Epidermal melanocyte (primary cell): ENCODE measurements at regions not wholly inside any gene's neighbourhood (a gene's known extent, or its start where the extent isn't known, plus 50 kb on each side); places are given as distances from the start of the nearest gene placed in this dataset.
"Not testable (repeated sequence)": the region's sequence is repeated elsewhere in the genome, so short reads cannot be mapped to it uniquely, and the experiment has no call there.

ENCODE experiments used
- DNase-seq: peaks from one replicate; pipeline ENCODE4 v3.0.0; 2011; ENCODE audit warnings: low spot score; ENCODE audit not compliant: insufficient read length

DNA sequence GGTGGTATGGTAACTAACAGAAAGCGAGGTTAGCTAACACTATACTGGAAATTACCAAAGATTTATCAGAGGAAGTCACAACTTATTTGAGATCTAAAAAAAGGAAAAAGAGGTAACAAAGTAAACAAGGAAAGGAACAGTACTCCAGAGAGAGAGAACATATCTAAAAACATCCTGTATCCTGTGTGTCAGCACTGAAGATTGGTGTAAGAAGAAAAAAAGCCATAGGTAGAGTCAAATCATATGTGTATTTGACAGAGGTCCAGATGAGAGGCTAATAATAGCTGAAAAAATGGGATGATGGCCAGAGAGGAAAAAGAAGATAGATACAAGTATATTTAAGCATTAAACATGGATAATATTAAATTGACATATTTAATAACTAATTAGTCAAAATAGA lies 802.0 kb upstream of the FAM174A start:
- DNase-seq: not testable (repeated sequence)

DNA sequence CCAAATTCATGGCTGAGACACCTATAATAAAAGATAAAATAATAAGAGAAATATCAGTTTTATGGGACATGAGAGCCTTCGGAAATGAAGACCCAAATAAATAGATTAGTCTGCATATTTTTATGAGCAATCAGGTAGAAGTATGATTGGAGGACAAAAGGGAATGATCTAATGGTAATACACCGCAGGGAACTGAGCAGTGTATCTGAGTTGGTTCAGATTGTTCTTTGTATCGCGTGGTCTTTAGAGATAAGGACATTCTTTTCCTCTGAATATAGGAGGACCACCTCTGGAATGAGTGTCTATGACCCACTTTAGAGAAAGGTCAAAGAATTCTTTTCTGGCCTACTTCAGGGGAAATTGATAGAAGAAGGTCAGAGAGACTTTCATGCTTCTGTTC lies 801.8 kb upstream of the CHD1 start:
- not testable (repeated sequence) for DNase-seq

GRCh38 chr5:99724732-99725290 lies 796.0 kb upstream of the CHD1 start:
- DNase-seq: no peak

DNA sequence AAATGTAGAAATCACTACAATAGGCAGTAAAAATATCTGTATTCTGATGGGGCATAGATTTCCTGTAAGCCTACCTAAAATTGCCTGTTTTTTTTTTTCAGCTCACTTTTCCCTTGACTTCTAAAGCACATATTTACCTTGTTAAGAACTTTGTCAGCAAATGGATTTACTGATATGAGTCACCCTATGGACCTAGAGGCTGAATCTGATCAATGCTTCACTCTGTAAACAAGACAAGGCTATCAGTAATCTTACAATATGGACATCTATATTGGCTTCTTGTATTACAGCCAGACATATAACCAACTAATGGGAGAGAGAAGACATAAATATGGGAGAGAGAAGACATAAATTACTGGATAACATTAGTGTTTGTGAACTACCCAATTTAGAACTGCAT lies 792.7 kb upstream of the CHD1 start:
- DNase-seq: no peak

GRCh38 chr5:99715921-99716320 lies 787.1 kb upstream of the CHD1 start:
- DNase-seq: no peak

DNA sequence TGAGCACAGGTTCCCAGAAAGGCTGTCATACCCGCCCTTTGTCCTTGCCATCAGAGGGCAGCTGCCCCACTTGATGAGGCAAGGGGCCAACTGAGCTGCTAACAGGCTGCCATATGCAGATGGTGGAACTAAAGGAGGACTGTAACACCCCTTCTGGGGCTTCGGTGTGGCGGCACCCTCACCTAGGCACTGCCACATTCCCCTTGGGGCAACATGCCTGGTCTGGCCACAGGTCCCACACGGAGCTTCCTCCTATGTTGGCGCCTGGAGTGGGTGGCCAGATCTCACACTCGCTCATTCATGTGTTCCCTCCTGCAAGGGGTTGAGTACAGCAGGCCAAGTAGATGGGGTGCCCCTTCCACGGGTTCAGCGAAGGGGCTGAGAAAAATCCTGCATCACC lies 777.4 kb upstream of the CHD1 start:
- no peak for DNase-seq

DNA sequence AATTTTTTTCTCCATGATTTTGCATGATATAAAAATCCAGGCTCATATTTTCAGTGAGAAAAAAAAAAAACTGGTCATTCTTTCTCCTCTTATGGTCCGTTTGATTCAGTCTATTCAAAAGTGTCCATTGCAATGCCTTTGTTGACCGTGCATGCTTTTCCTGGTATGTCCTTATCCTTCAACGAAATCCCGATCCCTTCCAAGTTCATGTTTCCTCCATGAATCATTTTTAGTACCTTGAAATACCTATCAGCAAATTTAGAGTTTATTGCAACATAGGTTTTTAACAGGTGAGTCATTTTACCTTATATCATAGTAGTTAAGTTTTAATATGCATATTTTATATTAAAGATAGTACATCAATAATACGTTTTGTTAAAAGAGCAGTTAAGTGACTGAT lies 773.8 kb upstream of the CHD1 start:
- DNase-seq: no peak

DNA sequence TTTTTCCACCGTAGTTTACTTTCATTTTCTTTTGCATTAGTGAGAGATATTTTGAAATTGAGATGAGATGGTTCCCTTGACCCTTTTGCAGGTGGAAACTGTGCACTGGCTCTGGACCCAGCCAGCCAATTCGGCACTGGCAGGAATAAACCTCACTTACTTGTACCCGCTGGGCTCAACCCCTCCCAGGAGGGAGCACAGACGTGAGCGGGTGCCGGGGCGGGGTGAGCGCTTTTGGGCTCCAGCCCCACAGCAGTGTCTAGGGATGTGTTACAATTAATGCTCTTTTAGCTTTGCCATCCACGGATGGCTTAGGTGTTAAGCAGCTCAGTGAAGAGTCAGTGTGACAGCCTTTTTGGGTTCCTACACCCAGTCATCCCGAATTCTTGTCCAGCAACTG lies 766.1 kb upstream of the CHD1 start:
- DNase-seq: no peak

- DNase-seq: no peak
These were observed 757.7 kb upstream of the CHD1 start for GRCh38 chr5:99686538-99686937.

DNA sequence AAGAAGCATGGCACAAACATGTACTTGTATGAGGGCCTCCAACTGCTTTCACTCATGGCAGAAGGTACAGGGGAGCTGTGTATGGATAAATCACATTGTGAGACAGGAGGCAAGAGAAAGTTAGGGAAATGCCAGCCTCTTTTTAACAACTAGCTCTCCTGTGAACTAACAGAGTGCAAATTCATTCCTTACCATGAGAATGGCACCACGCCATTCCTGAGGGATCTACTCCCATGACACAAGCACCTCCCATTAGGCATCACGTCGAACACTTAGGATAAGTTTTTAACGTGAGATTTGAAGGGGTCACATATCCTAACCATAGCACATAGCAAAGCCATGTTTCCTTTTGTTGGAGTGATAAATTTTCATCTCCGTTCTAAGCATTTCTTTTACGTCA lies 747.2 kb upstream of the CHD1 start:
- no peak for DNase-seq

DNA sequence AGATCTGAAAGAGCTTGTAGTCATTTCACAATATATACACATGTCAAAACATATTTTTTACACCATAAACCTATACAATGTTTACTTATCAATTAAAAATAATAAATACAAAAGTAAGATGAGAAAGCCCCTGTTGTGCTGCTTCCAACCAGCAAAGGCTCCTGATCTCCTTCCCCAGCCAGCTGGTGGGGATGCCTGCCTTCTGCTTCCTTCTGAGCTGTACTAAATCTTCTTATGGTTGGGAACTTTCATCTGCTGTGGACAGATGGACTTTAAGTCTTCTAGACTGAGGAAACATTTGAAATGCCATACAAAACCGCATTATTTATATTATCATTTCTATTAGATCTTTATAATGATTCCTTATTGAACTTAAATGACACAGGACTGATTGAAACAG lies 745.3 kb upstream of the CHD1 start:
- no peak for DNase-seq

- no peak for DNase-seq
These were observed 736.2 kb upstream of the CHD1 start for GRCh38 chr5:99664972-99665371.

GRCh38 chr5:99651298-99651697 lies 722.5 kb upstream of the CHD1 start:
- DNase-seq: no peak

GRCh38 chr5:99646011-99646647 lies 717.3 kb upstream of the CHD1 start:
- no peak for DNase-seq

DNA sequence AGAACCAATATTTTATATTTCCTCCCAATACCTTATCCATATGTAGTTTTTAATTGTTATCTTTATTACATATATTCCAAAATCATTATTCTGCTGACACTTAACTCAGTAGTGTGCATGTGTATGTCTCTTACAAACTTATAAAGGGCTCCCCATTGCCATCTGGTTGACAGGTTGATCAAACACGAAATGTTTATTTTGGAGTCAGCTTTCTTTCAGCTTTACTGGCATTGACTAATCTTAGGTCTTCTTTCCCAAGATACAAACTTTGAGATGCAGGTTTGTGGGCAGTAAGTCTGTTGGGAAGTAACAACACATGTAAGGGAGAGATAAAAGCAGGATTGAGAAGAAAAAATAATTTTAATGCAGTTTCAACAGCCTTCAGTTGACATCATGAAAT lies 716.0 kb upstream of the CHD1 start:
- DNase-seq: no peak

DNA sequence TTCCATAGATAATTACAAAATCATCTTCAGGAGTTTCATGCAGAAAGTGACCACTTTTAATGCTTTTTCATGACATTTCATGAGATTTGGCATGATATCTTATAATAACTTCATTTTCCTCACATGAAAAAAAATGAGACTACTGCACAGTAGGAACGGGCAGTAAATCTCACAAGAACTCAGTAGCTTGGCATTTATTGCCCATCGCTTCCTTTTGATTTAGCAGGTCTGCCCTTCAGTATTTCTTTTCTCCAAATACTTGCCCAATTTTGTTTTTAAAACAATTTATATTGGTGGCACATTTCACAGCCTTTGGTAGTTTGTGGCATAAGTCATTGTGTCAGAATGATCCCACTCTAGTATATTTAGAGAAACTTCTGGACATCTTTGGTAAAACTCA lies 711.8 kb upstream of the CHD1 start:
- no peak for DNase-seq

- DNase-seq: no peak
These were observed 711.1 kb upstream of the CHD1 start for GRCh38 chr5:99639905-99640304.

DNA sequence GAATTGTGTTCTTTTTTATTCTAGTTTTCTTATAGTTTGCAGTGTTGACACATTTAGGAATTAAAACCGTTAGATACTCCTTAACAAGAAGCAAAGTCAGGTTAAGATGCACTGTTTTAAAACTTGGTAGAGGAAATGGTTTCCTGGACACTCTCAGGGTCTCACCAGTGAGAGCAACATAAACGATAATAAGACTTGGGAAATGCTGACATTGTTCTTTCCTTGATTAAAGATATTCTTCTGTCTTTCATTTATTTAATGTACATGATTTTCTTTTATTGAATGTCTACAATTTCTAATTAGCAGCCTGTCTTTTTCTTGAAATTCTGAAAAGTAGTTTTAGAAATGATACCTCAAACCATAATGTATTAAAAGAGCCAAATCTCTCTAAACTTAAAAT lies 707.9 kb upstream of the CHD1 start:
- DNase-seq: no peak

DNA sequence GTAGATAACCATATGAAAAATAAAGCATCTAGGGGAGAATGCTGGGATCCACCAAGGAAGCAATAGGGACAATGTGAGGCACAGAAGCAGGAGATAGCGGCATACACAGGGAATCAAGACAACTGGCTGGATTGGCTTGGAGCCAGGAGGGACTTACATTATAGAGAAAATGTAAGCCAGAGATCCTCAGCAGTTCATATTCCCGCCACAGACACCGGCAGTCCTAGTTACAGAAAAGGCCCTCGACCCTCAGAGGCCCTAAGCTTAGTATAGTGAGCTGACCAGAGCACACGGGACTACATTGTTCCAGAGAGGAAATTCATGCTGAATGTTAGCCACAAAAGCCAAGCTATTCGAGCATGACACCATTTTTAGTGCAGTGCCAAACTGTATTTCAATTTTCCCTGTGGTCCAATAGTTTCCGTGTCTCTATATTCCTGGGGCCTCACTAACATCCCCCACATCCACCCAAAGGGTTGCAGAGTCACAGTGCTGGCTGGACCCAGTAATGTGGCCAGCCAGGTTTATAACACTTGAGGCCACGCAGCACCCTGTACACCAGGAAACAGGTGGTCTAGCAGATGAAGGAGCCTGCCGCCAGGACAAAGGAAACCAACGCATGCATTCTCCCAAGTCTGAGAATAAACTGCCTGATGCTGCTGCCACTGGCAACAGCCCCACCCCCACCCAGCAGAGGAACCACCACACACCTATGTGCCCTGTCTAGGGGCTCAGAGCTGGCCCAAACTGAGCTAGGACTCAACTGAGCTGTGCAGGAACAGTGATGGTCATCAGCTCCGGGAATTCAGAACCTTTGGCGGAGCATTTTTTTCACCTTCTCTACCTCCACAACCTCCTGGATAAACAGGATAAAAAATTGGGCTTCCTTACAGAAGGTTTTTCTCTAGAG lies 693.2 kb upstream of the CHD1 start:
- DNase-seq: no peak

DNA sequence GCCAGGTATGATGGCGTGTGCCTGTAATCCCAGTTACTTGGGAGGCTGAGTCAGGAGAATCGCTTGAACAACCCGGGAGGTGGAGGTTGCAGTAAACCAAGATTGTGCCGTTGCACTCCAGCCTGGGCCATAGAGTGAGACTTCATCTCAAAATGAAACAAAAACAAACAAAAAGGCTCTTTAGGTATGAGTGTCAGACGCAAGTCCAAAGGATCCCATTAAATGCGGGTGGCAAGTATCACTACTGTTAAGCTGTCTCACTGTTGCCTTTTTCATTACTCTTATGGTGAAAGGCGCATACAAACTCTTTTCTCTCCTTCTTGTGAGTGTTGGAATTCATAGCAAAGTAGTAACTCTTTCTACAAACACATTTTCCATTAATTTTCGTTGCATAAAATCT lies 688.5 kb upstream of the CHD1 start:
- DNase-seq: no peak

DNA sequence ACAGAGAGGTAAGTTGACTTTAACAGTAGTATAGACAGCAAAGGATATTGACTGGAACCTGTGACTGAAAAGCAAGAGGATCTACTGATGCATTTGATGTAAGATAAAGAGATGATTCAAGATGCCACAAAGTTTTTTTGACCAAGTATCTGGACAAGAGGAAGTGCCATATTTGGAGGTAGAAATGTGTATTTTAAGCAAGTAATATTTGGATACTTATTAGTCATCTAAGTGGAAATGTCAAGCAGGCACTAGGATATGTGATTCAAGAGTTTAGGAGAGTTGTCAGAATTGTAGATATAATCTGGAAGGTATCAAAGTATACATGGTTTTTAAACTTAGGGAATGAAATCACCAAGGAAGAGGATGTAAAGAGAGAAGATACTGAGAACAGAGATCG lies 686.1 kb upstream of the CHD1 start:
- no peak for DNase-seq

DNA sequence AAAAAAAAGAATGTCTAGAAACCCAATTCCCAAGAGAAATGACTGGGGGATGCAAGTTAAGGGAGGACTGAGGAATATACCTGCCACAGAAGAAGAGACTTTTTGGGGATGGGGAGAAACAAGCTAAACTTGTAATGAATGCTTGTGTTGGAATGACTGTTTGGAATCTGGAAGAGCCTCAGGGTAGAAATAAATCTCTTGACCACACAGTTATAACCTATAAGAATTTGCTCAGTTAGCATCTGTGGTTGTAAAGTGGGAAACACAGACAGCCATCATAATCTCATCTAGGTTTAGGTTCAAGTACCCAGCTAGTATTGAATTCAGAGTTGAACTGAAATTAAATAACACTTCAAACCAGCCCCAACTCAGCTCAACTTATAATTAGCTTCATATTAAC lies 678.3 kb upstream of the CHD1 start:
- DNase-seq: no peak

- DNase-seq: no peak
These were observed 677.1 kb upstream of the CHD1 start for GRCh38 chr5:99605904-99606303.
